B cell (primary cell): ENCODE measurements at regions not wholly inside any gene's neighbourhood (a gene's known extent, or its start where the extent isn't known, plus 50 kb on each side); places are given as distances from the start of the nearest gene placed in this dataset.

Source experiments
- ATAC-seq: fragments of 200-7000 bp; cut with Tn5 transposase; one replicate; pipeline ENCODE4 v1.10.0; 2021; ENCODE audit warnings: low read depth, mild to moderate bottlenecking, moderate number of reproducible peaks, moderate library complexity
- CTCF ChIA-PET: fragments of 350-600 bp; sonication (Branson Sonifier 250); formaldehyde crosslinking; loops from one replicate; lab custom pipeline; 2021; ENCODE audit warnings: antibody characterized with exemption, inconsistent platforms; lab: Charles Lee
- POLR2A ChIA-PET: fragments of 350-600 bp; sonication (Branson Sonifier 250); formaldehyde crosslinking; loops from one replicate; lab custom pipeline; 2021; ENCODE audit warnings: antibody characterized with exemption; lab: Charles Lee
- DNase-seq: peaks from one replicate; pipeline ENCODE4 v3.0.0; 2013
- H2AFZ ChIP-seq: 2 replicates; pipeline ENCODE4 v1.6.1; 2012; ENCODE audit warnings: mild to moderate bottlenecking, low read depth, low read length; ENCODE audit not compliant: insufficient read depth, poor library complexity, severe bottlenecking
- H3K27ac ChIP-seq, 2 donors: 1 replicate in 1 of 2; 2 replicates in 1 of 2; pipeline ENCODE4 v1.5.1; 2012 to 2013; ENCODE audit warnings: low read length in 2 of 2, mild to moderate bottlenecking in 2 of 2, moderate library complexity in 1 of 2
- H3K27me3 ChIP-seq, 4 experiments: fragments of 200-600 bp in 1 of 4; sonication (generic) in 1 of 4; replicated peaks in 1 of 4; 1 replicate in 2 of 4; 2 replicates in 2 of 4; pipeline versions ENCODE4 v1.6.1 to v1.7.0; 2013 to 2016; ENCODE audit warnings: low read length in 3 of 4, mild to moderate bottlenecking in 2 of 4, mixed read lengths in 1 of 4, moderate library complexity in 1 of 4; ENCODE audit not compliant: insufficient read depth in 4 of 4, control insufficient read depth in 3 of 4; ENCODE audit errors: control extremely low read depth in 1 of 4
- H3K36me3 ChIP-seq, 2 experiments: replicated peaks in 1 of 2; 1 replicate in 1 of 2; 2 replicates in 1 of 2; pipeline versions ENCODE4 v1.6.1 to v1.7.1; 2013; ENCODE audit warnings: low read length in 1 of 2; ENCODE audit not compliant: insufficient read depth in 2 of 2, control insufficient read depth in 1 of 2; ENCODE audit errors: control extremely low read depth in 1 of 2, extremely low read depth in 1 of 2
- H3K4me1 ChIP-seq, 2 donors: fragments of 200-600 bp in 1 of 2; sonication (generic) in 1 of 2; 1 replicate in 1 of 2; 2 replicates in 1 of 2; pipeline versions ENCODE4 v1.5.1 to v1.6.1; 2013 to 2017; ENCODE audit warnings: low read length in 2 of 2; ENCODE audit not compliant: control insufficient read depth in 2 of 2, insufficient read depth in 2 of 2
- H3K4me2 ChIP-seq: replicated peaks from 2 replicates; pipeline ENCODE3; 2012; ENCODE audit warnings: mild to moderate bottlenecking, low read depth, low read length; ENCODE audit not compliant: poor library complexity, severe bottlenecking
- H3K4me3 ChIP-seq, 5 experiments: fragments of 200-600 bp in 1 of 5; sonication (generic) in 1 of 5; 1 replicate in 3 of 5; 2 replicates in 2 of 5; pipeline versions ENCODE4 v1.5.1 to v1.7.0; 2011 to 2016; ENCODE audit warnings: low read length in 4 of 5, mild to moderate bottlenecking in 4 of 5, low read depth in 2 of 5, control low read depth in 1 of 5, moderate library complexity in 1 of 5; ENCODE audit not compliant: insufficient read depth in 1 of 5; ENCODE audit errors: control extremely low read depth in 1 of 5, extremely low read depth in 1 of 5
- H3K79me2 ChIP-seq: fragments of 200-600 bp; sonication (generic); one replicate; pipeline ENCODE4 v1.6.0; 2016; ENCODE audit warnings: low read length; ENCODE audit not compliant: control insufficient read depth, insufficient read depth
- H3K9ac ChIP-seq: fragments of 200-600 bp; sonication (generic); 2 replicates; pipeline ENCODE4 v1.6.1; 2017; ENCODE audit warnings: mild to moderate bottlenecking, low read length, moderate library complexity
- H3K9me3 ChIP-seq, 3 donors: one replicate each; pipeline versions ENCODE4 v1.6.1 to v1.7.1; 2013; ENCODE audit warnings: low read length in 2 of 3; ENCODE audit not compliant: control insufficient read depth in 2 of 3, insufficient read depth in 1 of 3; ENCODE audit errors: control extremely low read depth in 1 of 3
- H4K20me1 ChIP-seq: 2 replicates; pipeline ENCODE4 v1.6.0; 2012; ENCODE audit warnings: mild to moderate bottlenecking, low read length; ENCODE audit not compliant: insufficient read depth, control insufficient read depth, poor library complexity, severe bottlenecking
- H3K27ac Mint-ChIP-seq: one replicate; pipeline ENCODE4 v1.8.0; 2021; ENCODE audit warnings: mixed read lengths
- H3K27me3 Mint-ChIP-seq: one replicate; pipeline ENCODE4 v1.8.0; 2021; ENCODE audit warnings: mixed read lengths
- H3K4me1 Mint-ChIP-seq: one replicate; pipeline ENCODE4 v1.8.0; 2021; ENCODE audit warnings: mixed read lengths
- H3K4me3 Mint-ChIP-seq: one replicate; pipeline ENCODE4 v1.8.0; 2021; ENCODE audit warnings: mixed read lengths
- H3K9me3 Mint-ChIP-seq: one replicate; pipeline ENCODE4 v1.8.0; 2022; ENCODE audit warnings: mixed read lengths; ENCODE audit not compliant: insufficient read depth
- CTCF ChIP-seq: fragments of 200-600 bp; IDR thresholded peaks from one replicate; pipeline ENCODE4 v1.8.0; 2022; ENCODE audit warnings: antibody characterized with exemption, mild to moderate bottlenecking
- EZH2 ChIP-seq: IDR thresholded peaks from 2 replicates; pipeline ENCODE4 v1.6.1; 2012; ENCODE audit warnings: borderline replicate concordance, low read depth, mild to moderate bottlenecking, moderate library complexity, low read length; ENCODE audit not compliant: insufficient read depth, poor library complexity, severe bottlenecking
- WGBS: methylation state at CpG from one replicate; pipeline ENCODE4 v1.1.5; 2013; ENCODE audit warnings: missing lambda C conversion rate; ENCODE audit not compliant: insufficient coverage; 5-methylcytosine and 5-hydroxymethylcytosine counted together
- intact Hi-C: fragments of 100-400 bp; cut with micrococcal nuclease; formaldehyde crosslinking; loops from one replicate; pipeline ENCODE4 v1.10.0; 2022

GRCh38 chr5:51990661-51991180 lies 607.5 kb downstream of the ISL1 start:
- H3K4me3 ChIP-seq, result no peak overlapping the region
- no peaks in the 10 kb centered on the region for H3K27me3 ChIP-seq
- no peak overlapping the region for H3K9ac ChIP-seq
- ChIA-PET POLR2A (no interaction called here), CTCF (no interaction called here)
- H3K9me3 Mint-ChIP-seq, result peaks cover 3% of the 10 kb centered on the region
- H4K20me1 ChIP-seq, result no peaks in the 10 kb centered on the region
- intact Hi-C loops, result no loop called here
- TF ChIP-seq EZH2, result no peak
- TF ChIP-seq CTCF, result no peak
- no peaks in the 10 kb centered on the region for H3K4me1 ChIP-seq
- DNase-seq (no peak), ATAC-seq (no peak)
- H3K9me3 ChIP-seq, result no peaks in the 10 kb centered on the region
- H3K4me3 Mint-ChIP-seq, result no peak overlapping the region
- H3K36me3 ChIP-seq, result no peaks in the 10 kb centered on the region
- H3K27me3 Mint-ChIP-seq, result no peaks in the 10 kb centered on the region
- no peak overlapping the region for H3K4me2 ChIP-seq
- no peaks in the 10 kb centered on the region for H3K79me2 ChIP-seq
- H3K27ac Mint-ChIP-seq, result no peak overlapping the region
- no peaks in the 10 kb centered on the region for H3K4me1 Mint-ChIP-seq
- no peak overlapping the region for H2AFZ ChIP-seq
- no CpG with 5 or more reads among the region's 1 CpG for WGBS
- no peak overlapping the region for H3K27ac ChIP-seq

- CTCF ChIA-PET, result no interaction called here
- POLR2A ChIA-PET, result no interaction called here
- Histone ChIP-seq H3K4me2 (no peak overlapping the region), H3K4me3 (no peak overlapping the region), H3K27me3 (no peaks in the 10 kb centered on the region), H3K9me3 (no peaks in the 10 kb centered on the region), H4K20me1 (no peaks in the 10 kb centered on the region), H2AFZ (no peak overlapping the region), H3K4me1 (no peaks in the 10 kb centered on the region), H3K79me2 (no peaks in the 10 kb centered on the region), H3K36me3 (no peaks in the 10 kb centered on the region), H3K27ac (no peak overlapping the region), H3K9ac (no peak overlapping the region)
- no peak for ATAC-seq
- no peak for TF ChIP-seq CTCF
- TF ChIP-seq EZH2, result no peak
- no peak for DNase-seq
- WGBS, result no CpG with 5 or more reads among the region's 3 CpGs
- Mint-ChIP-seq H3K27me3 (no peaks in the 10 kb centered on the region), H3K9me3 (peaks cover 3% of the 10 kb centered on the region), H3K4me1 (no peaks in the 10 kb centered on the region), H3K27ac (no peak overlapping the region), H3K4me3 (no peak overlapping the region)
- intact Hi-C loops, result no loop called here
Measured at GRCh38 chr5:51991940-51992339, 608.7 kb downstream of the ISL1 start.
